ENCODE measurements at regions not wholly inside any gene's neighbourhood (a gene's known extent, or its start where the extent isn't known, plus 50 kb on each side); places are given as distances from the start of the nearest gene placed in this dataset.

GRCh38 chr22:35198738-35199137, 58.6 kb upstream of the HMGXB4 start:
- no peaks in the 10 kb centered on the region for H3K79me2 ChIP-seq (ENCODE audit: control insufficient read depth in 1 of 2, insufficient read depth in 2 of 2, low read length in 2 of 2)
- no peaks in the 10 kb centered on the region for H3K79me1 ChIP-seq (ENCODE audit: low read depth, low read length)
- no peaks in the 10 kb centered on the region for H3K4me1 ChIP-seq (replicated peaks in 1 of 4; ENCODE audit: control insufficient read depth in 3 of 4, insufficient read depth in 4 of 4, low read length in 3 of 4)
- H2BK20ac ChIP-seq (ENCODE audit: low read length): no peak overlapping the region
- H4K20me1 ChIP-seq (replicated peaks in 1 of 2; ENCODE audit: control insufficient read depth in 1 of 2, insufficient read depth in 2 of 2, low read length in 2 of 2): no peaks in the 10 kb centered on the region
- no peak overlapping the region for H3K9ac ChIP-seq (replicated peaks in 1 of 4; ENCODE audit: extremely low read depth in 1 of 4, low read depth in 3 of 4, low read length in 3 of 4)
- H3K27ac ChIP-seq (ENCODE audit: low read depth, low read length): no peak overlapping the region
- no peak overlapping the region for H3K56ac ChIP-seq (replicated peaks; ENCODE audit: insufficient read length, low read depth, low read length)
- no peaks in the 10 kb centered on the region for H3K9me3 ChIP-seq (ENCODE audit: insufficient read depth in 2 of 2, low read depth in 1 of 2, low read length in 1 of 2)
- no peak overlapping the region for H2BK120ac ChIP-seq (replicated peaks; ENCODE audit: low read depth, low read length)
- DNase-seq (ENCODE audit: low read depth in 1 of 2, low spot score in 2 of 2) (no peak), FAIRE-seq (no peak)
- no peak overlapping the region for H3K4me3 ChIP-seq (ENCODE audit: extremely low read depth in 1 of 4, insufficient read depth in 2 of 4, low read depth in 3 of 4, low read length in 4 of 4)
- H3K14ac ChIP-seq (ENCODE audit: insufficient read length): no peak overlapping the region
- TF ChIP-seq E2F6 (IDR thresholded peaks at IDR 0.05) (no peak), CEBPB (IDR thresholded peaks at IDR 0.05; ENCODE audit: low read depth, low read length) (no peak), ASH2L (IDR thresholded peaks at IDR 0.05; ENCODE audit: low read length) (no peak), POLR2A (IDR thresholded peaks at IDR 0.05; ENCODE audit: control extremely low read depth in 1 of 2, low read depth in 2 of 2, low read length in 2 of 2) (no peak), SIX5 (IDR thresholded peaks at IDR 0.05; ENCODE audit: low read depth, low read length) (no peak), KDM5A (IDR thresholded peaks at IDR 0.05; ENCODE audit: low read length) (no peak), TBP (IDR thresholded peaks at IDR 0.05; ENCODE audit: low read depth, low read length) (no peak), GABPA (IDR thresholded peaks at IDR 0.05; ENCODE audit: borderline replicate concordance, insufficient read depth, low read length) (no peak), SRF (IDR thresholded peaks at IDR 0.05; ENCODE audit: low read depth, low read length) (no peak), CBX8 (IDR thresholded peaks at IDR 0.05; ENCODE audit: borderline replicate concordance, low read depth, low read length) (no peak), SP4 (IDR thresholded peaks at IDR 0.05; ENCODE audit: low read length) (no peak), EGR1 (IDR thresholded peaks at IDR 0.05; ENCODE audit: borderline replicate concordance, low read depth, low read length) (no peak), BACH1 (IDR thresholded peaks at IDR 0.05; ENCODE audit: low read length) (no peak)
- no peaks in the 10 kb centered on the region for H3K36me3 ChIP-seq (ENCODE audit: control insufficient read depth in 2 of 4, insufficient read depth in 4 of 4, low read length in 3 of 4)
- CTCF ChIA-PET (ENCODE audit: partially characterized antibody): interaction anchor here (0.7 to 1.6 kb wide), 3 partner anchors 17 to 44 kb away, joined by 3 to 4 read pairs (median 3); no protein-coding TSS in a partner anchor
- no peak overlapping the region for H2BK5ac ChIP-seq (ENCODE audit: low read depth, low read length)
- H2BK12ac ChIP-seq (ENCODE audit: low read depth, low read length): no peak overlapping the region
- POLR2A ChIA-PET (ENCODE audit: partially characterized antibody): interaction anchor here (1.0 kb wide), 1 partner anchor 30 kb away, joined by 3 read pairs; no protein-coding TSS in a partner anchor
- no peak overlapping the region for H2BK15ac ChIP-seq (ENCODE audit: low read length)
- H4K8ac ChIP-seq (ENCODE audit: extremely low read depth, insufficient read depth, low read length): no peak overlapping the region
- no peak overlapping the region for H3K18ac ChIP-seq (ENCODE audit: extremely low read depth, low read length)
- WGBS, 2 experiments (ENCODE audit: extremely low coverage in 1 of 2, insufficient coverage in 1 of 2, insufficient read length in 1 of 2, insufficient replicate concordance in 2 of 2, low coverage in 1 of 2, low lambda C conversion rate in 2 of 2, missing lambda C conversion rate in 1 of 2): 87% methylated on average over 4 of the region's 4 CpGs; no CpG with 5 or more reads in 1 of the 2 experiments
- H4K91ac ChIP-seq (replicated peaks; ENCODE audit: insufficient read length, low read length): no peak overlapping the region
- no peak overlapping the region for H3K4ac ChIP-seq (replicated peaks; ENCODE audit: insufficient read length, low read depth, low read length)
- no peaks in the 10 kb centered on the region for H3K23me2 ChIP-seq (ENCODE audit: low read depth, low read length)
- no peak overlapping the region for H2AK5ac ChIP-seq (ENCODE audit: low read depth, low read length)
- H3K23ac ChIP-seq (ENCODE audit: insufficient read length): no peak overlapping the region
- H3K27me3 ChIP-seq (replicated peaks in 1 of 4; ENCODE audit: control insufficient read depth in 3 of 4, extremely low read depth in 1 of 4, insufficient read depth in 3 of 4, low read length in 3 of 4): no peaks in the 10 kb centered on the region
- H4K5ac ChIP-seq (ENCODE audit: insufficient read length, low read depth, low read length): no peak overlapping the region
- H2AFZ ChIP-seq (ENCODE audit: low read length): no peak overlapping the region
- H3K4me2 ChIP-seq (ENCODE audit: insufficient read depth in 1 of 2, low read depth in 2 of 2, low read length in 2 of 2): no peak overlapping the region

Measured in H1 (cell line).